ENCODE measurements at regions not wholly inside any gene's neighbourhood (a gene's known extent, or its start where the extent isn't known, plus 50 kb on each side); places are given as distances from the start of the nearest gene placed in this dataset.
"Not testable (repeated sequence)": the region's sequence is repeated elsewhere in the genome, so short reads cannot be mapped to it uniquely, and the experiment has no call there.

DNA sequence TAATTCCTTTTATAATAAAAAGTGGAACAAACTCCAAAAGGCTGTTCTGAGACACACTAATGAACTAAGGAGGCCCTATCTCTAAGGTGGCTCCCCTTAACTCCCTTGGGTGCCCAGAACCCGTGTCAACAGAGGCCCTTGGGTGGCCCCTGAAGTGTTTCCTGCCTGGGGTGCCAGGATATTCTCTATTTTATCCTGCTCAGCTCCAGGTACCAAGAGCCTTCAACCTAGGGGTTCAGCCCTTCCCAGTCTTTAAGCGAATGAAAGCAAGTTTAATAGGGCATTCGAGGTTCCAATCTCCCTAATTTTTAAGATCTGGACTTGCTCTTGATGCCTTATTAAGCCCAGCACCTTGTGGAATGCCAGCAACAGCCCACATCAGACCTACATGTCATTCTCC, 64.4 kb upstream of the MYO3A start:
- DNase-seq: no peak

DNA sequence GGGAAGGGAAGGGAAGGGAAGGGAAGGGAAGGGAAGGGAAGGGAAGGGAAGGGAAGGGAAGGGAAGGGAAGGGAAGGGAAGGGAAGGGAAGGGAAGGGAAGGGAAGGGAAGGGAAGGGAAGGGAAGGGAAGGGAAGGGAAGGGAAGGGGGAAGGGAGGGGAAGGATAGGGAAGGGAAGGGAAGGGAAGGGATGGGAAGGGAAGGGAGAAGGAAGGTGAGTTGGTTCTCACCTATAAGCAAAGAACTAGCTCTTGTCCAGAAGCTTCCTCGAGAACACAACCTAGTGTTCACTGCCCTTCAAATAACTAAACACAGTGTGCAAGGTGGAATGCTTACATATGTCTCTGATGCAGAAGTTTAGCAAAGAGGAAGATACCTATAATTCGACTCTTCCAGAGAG, 59.6 kb upstream of the MYO3A start:
- not testable (repeated sequence) for DNase-seq

DNA sequence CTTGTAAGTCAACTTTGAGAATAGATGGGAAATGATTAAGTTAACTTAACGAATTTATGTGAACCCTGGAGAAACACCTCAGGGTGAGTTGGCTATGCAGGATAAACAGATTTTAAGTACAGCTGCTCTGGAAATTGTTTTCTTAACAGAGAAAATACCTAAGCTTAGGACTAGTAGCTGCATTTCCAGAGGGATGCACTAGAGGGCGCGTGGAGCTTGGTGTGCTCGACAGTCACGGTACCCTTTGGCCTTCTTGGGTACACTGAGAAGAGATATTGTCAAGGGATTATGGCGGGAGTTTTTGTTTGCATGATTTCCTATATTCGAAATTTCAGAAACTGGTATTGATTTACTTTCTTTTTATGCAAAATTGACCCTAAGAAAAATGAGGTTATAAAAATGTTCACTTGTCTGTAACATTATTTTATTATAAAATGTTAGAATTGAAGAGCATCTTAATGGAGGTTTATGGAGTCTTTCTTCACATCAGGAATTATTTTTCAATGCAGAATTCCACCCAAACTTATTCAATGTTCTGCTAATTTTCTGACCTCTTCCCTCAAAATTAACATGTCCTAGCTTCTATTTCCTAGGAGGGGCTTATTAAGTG, 58.4 kb upstream of the MYO3A start:
- DNase-seq: peak; percentile 82

DNA sequence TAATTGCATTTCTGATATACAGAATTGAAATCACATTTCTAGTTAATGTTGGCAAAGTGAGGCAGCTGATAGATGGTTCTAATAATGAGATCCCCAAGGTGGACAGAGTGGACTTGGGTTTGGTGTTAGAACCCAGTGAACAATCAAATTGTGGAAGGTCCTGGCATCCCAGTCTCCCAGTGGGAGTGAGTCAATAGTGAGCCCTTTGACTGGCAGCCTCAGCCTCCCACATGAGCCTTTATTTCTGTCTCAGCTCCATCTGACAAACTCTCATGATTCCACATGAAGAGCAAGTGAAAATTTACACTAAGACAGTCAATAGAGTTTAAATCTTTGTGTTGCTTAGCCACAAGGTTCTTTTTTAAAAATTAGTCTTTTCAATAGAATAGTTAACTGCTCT, 56.7 kb upstream of the MYO3A start:
- no peak for DNase-seq
